ENCODE measurements at regions not wholly inside any gene's neighbourhood (a gene's known extent, or its start where the extent isn't known, plus 50 kb on each side); places are given as distances from the start of the nearest gene placed in this dataset.

DNA sequence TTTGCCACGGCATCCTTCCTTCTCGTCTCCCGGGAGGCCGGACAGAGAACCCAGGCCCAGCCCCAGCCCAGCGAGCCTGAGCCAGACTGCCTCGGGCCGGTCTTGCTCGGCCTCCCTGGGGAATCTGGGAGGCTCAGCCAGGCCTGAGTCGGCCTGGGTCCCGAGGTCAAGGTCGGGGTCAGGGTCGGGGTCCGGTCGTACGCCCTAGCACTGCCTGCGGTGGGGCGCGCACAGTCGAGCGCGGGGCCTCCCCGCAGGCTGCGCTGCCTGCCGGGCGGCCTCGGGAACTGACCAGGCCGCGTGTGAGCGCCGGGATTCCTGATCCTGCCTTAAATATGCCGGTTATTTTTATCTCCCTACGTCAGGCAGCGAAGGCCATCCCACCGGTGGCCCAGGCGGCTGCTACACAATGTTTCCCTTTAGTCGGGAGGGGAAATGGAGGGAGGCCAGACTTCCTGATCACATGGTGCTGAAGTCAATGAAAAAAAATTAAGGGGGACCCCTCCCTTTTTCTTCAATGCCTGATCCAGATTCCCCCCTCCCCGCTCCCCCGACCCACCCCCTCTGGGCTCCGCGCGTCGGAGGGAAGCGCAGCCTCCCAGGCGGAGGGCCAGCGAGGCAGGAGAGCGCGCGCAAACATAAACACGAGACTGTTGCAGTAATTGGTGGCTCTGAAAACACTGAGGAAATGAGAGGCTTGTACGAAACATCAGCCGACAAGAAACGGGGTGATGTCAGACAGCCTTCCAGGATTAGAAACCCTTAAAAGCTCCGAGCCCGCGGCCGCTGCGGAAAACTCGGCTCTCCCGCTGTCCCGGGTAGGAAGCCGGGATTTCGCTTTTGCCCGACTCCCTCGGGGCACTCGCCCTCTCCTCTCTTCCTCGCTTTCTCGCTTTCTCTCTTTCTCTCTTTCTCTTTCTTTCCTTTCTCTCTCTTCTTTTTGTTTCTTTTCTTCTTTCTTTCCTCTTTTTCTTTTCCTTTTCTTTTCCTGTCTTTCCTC, 148.2 kb upstream of the KLF4 start:
- no peak for TF ChIP-seq EZH2 (IDR thresholded peaks at IDR 0.05; ENCODE audit: low read length)
- TF ChIP-seq, protein P1, sequence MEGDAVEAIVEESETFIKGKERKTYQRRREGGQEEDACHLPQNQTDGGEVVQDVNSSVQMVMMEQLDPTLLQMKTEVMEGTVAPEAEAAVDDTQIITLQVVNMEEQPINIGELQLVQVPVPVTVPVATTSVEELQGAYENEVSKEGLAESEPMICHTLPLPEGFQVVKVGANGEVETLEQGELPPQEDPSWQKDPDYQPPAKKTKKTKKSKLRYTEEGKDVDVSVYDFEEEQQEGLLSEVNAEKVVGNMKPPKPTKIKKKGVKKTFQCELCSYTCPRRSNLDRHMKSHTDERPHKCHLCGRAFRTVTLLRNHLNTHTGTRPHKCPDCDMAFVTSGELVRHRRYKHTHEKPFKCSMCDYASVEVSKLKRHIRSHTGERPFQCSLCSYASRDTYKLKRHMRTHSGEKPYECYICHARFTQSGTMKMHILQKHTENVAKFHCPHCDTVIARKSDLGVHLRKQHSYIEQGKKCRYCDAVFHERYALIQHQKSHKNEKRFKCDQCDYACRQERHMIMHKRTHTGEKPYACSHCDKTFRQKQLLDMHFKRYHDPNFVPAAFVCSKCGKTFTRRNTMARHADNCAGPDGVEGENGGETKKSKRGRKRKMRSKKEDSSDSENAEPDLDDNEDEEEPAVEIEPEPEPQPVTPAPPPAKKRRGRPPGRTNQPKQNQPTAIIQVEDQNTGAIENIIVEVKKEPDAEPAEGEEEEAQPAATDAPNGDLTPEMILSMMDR (optimal IDR thresholded peaks at IDR 0.05 in 1 of 3, IDR thresholded peaks at IDR 0.05 in 1 of 3, conservative IDR thresholded peaks at IDR 0.05 in 1 of 3; ENCODE audit: extremely low read depth in 1 of 3, insufficient read depth in 2 of 3, low read length in 3 of 3), result no peak

Data from keratinocyte (primary cell).